ENCODE measurements at regions not wholly inside any gene's neighbourhood (a gene's known extent, or its start where the extent isn't known, plus 50 kb on each side); places are given as distances from the start of the nearest gene placed in this dataset.

DNA sequence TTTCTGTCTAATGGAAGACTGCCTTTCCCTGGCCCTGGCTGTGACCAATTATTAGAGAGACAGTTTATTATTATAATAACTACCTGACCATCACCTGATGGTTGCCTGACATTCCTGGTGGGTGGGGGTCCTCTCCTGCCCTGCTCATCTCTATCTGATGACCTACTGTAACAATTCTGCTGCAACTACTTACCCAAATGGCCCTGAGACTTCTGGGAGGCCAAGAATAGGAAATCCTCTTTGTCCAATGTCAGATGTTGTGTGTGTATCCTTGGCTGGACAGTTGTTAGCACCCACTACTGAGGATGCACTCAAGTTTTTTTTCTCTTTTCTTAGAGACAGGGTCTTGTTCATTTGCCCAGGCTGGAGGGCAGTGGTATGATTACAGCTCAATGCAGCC is 110.3 kb downstream of the DDX1 start:
- FAIRE-seq = no peak
- Histone ChIP-seq H3K9ac (ENCODE audit: low read length) (no peak overlapping the region), H4K20me1 (ENCODE audit: insufficient read depth, low read length) (no peaks in the 10 kb centered on the region), H3K27me3 (ENCODE audit: insufficient read depth, low read length) (no peaks in the 10 kb centered on the region), H3K4me3 (ENCODE audit: insufficient read depth, low read depth, low read length) (no peak overlapping the region), H2AFZ (ENCODE audit: low read depth, low read length) (no peak overlapping the region), H3K9me3 (ENCODE audit: insufficient read depth, low read depth, low read length) (no peaks in the 10 kb centered on the region), H3K36me3 (ENCODE audit: insufficient read depth, low read length) (no peaks in the 10 kb centered on the region), H3K79me2 (ENCODE audit: insufficient read depth, low read length) (no peaks in the 10 kb centered on the region), H3K27ac (ENCODE audit: low read depth, low read length) (no peak overlapping the region), H3K4me2 (ENCODE audit: low read length) (no peak overlapping the region), H3K4me1 (ENCODE audit: insufficient read depth, low read length) (no peaks in the 10 kb centered on the region)
- Mint-ChIP-seq H3K27me3 (ENCODE audit: low read depth, unreplicated experiment) (peaks cover 15% of the 10 kb centered on the region), H3K27ac (ENCODE audit: unreplicated experiment) (no peak overlapping the region), H3K9me3 (ENCODE audit: unreplicated experiment) (no peaks in the 10 kb centered on the region), H3K36me3 (ENCODE audit: low read depth, unreplicated experiment) (no peaks in the 10 kb centered on the region), H3K4me1 (ENCODE audit: low read depth, unreplicated experiment) (peaks cover 7% of the 10 kb centered on the region), H3K4me3 (ENCODE audit: unreplicated experiment) (no peak overlapping the region)
- no peak for DNase-seq (ENCODE audit: low read depth)
- TF ChIP-seq, protein P1, sequence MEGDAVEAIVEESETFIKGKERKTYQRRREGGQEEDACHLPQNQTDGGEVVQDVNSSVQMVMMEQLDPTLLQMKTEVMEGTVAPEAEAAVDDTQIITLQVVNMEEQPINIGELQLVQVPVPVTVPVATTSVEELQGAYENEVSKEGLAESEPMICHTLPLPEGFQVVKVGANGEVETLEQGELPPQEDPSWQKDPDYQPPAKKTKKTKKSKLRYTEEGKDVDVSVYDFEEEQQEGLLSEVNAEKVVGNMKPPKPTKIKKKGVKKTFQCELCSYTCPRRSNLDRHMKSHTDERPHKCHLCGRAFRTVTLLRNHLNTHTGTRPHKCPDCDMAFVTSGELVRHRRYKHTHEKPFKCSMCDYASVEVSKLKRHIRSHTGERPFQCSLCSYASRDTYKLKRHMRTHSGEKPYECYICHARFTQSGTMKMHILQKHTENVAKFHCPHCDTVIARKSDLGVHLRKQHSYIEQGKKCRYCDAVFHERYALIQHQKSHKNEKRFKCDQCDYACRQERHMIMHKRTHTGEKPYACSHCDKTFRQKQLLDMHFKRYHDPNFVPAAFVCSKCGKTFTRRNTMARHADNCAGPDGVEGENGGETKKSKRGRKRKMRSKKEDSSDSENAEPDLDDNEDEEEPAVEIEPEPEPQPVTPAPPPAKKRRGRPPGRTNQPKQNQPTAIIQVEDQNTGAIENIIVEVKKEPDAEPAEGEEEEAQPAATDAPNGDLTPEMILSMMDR (IDR thresholded peaks at IDR 0.05; ENCODE audit: insufficient read depth, low read depth, low read length) = no peak
- no peak for TF ChIP-seq EZH2 (IDR thresholded peaks at IDR 0.05; ENCODE audit: insufficient read depth, low read length)

DNA sequence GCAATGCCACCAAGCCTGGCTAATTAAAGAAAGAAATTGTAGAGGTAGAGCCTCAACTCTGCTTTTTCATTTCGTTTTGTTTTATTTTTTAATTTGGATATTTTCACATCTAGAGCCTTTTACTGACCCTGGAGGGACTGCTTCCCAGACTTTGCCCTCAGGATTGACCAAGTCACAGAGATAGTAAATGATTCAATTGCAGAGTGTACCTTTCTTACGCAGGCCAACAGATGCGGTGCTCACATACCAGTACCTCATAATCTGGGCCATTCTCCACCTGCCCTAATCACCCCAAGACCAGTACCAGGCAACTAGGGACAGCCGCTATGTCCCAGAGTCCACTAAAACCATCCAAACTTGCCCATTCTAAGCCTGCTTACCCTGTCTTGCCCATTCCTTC is 110.8 kb downstream of the DDX1 start:
- no peak for FAIRE-seq
- H3K4me1 Mint-ChIP-seq (ENCODE audit: low read depth, unreplicated experiment) = peaks cover 7% of the 10 kb centered on the region
- no peak overlapping the region for H2AFZ ChIP-seq (ENCODE audit: low read depth, low read length)

DNA sequence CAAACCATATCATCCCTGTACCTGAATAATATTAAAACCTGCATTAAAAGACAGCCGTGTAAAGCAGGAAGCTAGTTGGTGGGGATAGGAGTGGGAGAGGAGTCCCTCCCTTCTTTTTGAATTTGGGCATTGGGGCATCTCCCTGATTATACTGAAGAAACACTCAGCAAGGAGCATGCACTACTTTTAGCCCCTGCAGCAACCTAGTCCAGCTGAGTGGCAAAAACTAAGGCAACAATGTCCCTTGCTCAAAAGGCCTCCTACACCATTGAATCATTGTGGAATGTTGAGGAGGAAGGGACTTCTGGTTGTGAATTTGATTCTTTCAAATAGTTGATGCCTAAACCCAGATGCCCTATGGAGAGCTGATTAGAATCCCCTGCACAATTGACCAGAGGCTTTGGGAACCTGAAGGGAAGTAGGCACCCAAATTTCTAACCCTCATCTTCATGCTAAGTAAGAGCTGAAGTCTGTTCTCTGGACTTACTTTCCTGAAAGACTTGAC is 111.7 kb downstream of the DDX1 start:
- H3K4me3 Mint-ChIP-seq (ENCODE audit: unreplicated experiment) = no peak overlapping the region
- no peaks in the 10 kb centered on the region for H3K27me3 ChIP-seq (ENCODE audit: insufficient read depth, low read length)
- H3K36me3 ChIP-seq (ENCODE audit: insufficient read depth, low read length) = no peaks in the 10 kb centered on the region
- H3K36me3 Mint-ChIP-seq (ENCODE audit: low read depth, unreplicated experiment) = no peaks in the 10 kb centered on the region
- FAIRE-seq (no peak), DNase-seq (ENCODE audit: low read depth) (no peak)
- no peak overlapping the region for H3K27ac ChIP-seq (ENCODE audit: low read depth, low read length)
- TF ChIP-seq, protein P1 (IDR thresholded peaks at IDR 0.05; ENCODE audit: insufficient read depth, low read depth, low read length) = no peak
- no peak for TF ChIP-seq EZH2 (IDR thresholded peaks at IDR 0.05; ENCODE audit: insufficient read depth, low read length)
- H2AFZ ChIP-seq (ENCODE audit: low read depth, low read length) = no peak overlapping the region
- H3K9me3 Mint-ChIP-seq (ENCODE audit: unreplicated experiment) = no peaks in the 10 kb centered on the region
- H3K9me3 ChIP-seq (ENCODE audit: insufficient read depth, low read depth, low read length) = no peaks in the 10 kb centered on the region
- no peaks in the 10 kb centered on the region for H3K79me2 ChIP-seq (ENCODE audit: insufficient read depth, low read length)
- no peaks in the 10 kb centered on the region for H4K20me1 ChIP-seq (ENCODE audit: insufficient read depth, low read length)
- H3K27ac Mint-ChIP-seq (ENCODE audit: unreplicated experiment) = no peak overlapping the region
- no peak overlapping the region for H3K4me2 ChIP-seq (ENCODE audit: low read length)
- H3K4me1 Mint-ChIP-seq (ENCODE audit: low read depth, unreplicated experiment) = peaks cover 7% of the 10 kb centered on the region
- H3K9ac ChIP-seq (ENCODE audit: low read length) = no peak overlapping the region
- no peaks in the 10 kb centered on the region for H3K4me1 ChIP-seq (ENCODE audit: insufficient read depth, low read length)
- no peak overlapping the region for H3K4me3 ChIP-seq (ENCODE audit: insufficient read depth, low read depth, low read length)
- H3K27me3 Mint-ChIP-seq (ENCODE audit: low read depth, unreplicated experiment) = peaks cover 15% of the 10 kb centered on the region

More for the DNA sequence above, 110.8 kb downstream of the DDX1 start:
- Mint-ChIP-seq H3K27me3 (ENCODE audit: low read depth, unreplicated experiment) (peaks cover 15% of the 10 kb centered on the region), H3K27ac (ENCODE audit: unreplicated experiment) (no peak overlapping the region), H3K36me3 (ENCODE audit: low read depth, unreplicated experiment) (no peaks in the 10 kb centered on the region), H3K4me3 (ENCODE audit: unreplicated experiment) (no peak overlapping the region), H3K9me3 (ENCODE audit: unreplicated experiment) (no peaks in the 10 kb centered on the region)
- Histone ChIP-seq H3K9me3 (ENCODE audit: insufficient read depth, low read depth, low read length) (no peaks in the 10 kb centered on the region), H3K27me3 (ENCODE audit: insufficient read depth, low read length) (no peaks in the 10 kb centered on the region), H3K4me1 (ENCODE audit: insufficient read depth, low read length) (no peaks in the 10 kb centered on the region), H3K36me3 (ENCODE audit: insufficient read depth, low read length) (no peaks in the 10 kb centered on the region), H3K79me2 (ENCODE audit: insufficient read depth, low read length) (no peaks in the 10 kb centered on the region), H3K4me3 (ENCODE audit: insufficient read depth, low read depth, low read length) (no peak overlapping the region), H4K20me1 (ENCODE audit: insufficient read depth, low read length) (no peaks in the 10 kb centered on the region), H3K27ac (ENCODE audit: low read depth, low read length) (no peak overlapping the region), H3K9ac (ENCODE audit: low read length) (no peak overlapping the region), H3K4me2 (ENCODE audit: low read length) (no peak overlapping the region)
- no peak for DNase-seq (ENCODE audit: low read depth)
- TF ChIP-seq EZH2 (IDR thresholded peaks at IDR 0.05; ENCODE audit: insufficient read depth, low read length) = no peak
- TF ChIP-seq, protein P1 (IDR thresholded peaks at IDR 0.05; ENCODE audit: insufficient read depth, low read depth, low read length) = no peak

Measured in astrocyte (in vitro differentiated cells and primary cell).